ENCODE measurements at regions not wholly inside any gene's neighbourhood (a gene's known extent, or its start where the extent isn't known, plus 50 kb on each side); places are given as distances from the start of the nearest gene placed in this dataset.

DNA sequence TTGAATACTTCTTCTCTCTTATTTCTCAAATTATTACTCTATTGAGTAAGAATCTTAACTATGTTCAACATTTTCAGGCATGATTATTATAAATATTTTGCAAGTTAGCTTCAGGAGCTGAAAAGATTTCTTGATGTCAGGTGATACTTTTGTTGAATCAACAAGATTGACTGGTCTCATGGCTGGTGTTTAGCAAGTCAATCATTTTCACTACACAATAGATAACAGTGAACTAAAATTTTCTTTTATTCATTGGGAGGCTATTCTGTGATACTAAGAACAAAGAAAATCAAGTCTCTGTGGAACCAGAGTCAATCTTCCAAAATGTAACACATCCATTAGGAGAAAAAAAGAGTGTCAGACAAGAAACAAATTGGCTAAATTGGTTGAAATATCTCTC is 476.7 kb downstream of the CNTN3 start:
- TF ChIP-seq, protein P1, sequence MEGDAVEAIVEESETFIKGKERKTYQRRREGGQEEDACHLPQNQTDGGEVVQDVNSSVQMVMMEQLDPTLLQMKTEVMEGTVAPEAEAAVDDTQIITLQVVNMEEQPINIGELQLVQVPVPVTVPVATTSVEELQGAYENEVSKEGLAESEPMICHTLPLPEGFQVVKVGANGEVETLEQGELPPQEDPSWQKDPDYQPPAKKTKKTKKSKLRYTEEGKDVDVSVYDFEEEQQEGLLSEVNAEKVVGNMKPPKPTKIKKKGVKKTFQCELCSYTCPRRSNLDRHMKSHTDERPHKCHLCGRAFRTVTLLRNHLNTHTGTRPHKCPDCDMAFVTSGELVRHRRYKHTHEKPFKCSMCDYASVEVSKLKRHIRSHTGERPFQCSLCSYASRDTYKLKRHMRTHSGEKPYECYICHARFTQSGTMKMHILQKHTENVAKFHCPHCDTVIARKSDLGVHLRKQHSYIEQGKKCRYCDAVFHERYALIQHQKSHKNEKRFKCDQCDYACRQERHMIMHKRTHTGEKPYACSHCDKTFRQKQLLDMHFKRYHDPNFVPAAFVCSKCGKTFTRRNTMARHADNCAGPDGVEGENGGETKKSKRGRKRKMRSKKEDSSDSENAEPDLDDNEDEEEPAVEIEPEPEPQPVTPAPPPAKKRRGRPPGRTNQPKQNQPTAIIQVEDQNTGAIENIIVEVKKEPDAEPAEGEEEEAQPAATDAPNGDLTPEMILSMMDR (optimal IDR thresholded peaks at IDR 0.05 in 1 of 3, IDR thresholded peaks at IDR 0.05 in 1 of 3, conservative IDR thresholded peaks at IDR 0.05 in 1 of 3; ENCODE audit: extremely low read depth in 1 of 3, insufficient read depth in 2 of 3, low read length in 3 of 3): no peak
- TF ChIP-seq EZH2 (IDR thresholded peaks at IDR 0.05; ENCODE audit: low read length): no peak
